GM12874 (cell line): ENCODE measurements at regions not wholly inside any gene's neighbourhood (a gene's known extent, or its start where the extent isn't known, plus 50 kb on each side); places are given as distances from the start of the nearest gene placed in this dataset.

Experiments used
- CTCF ChIP-seq: IDR thresholded peaks from 2 replicates; pipeline ENCODE4 v1.5.1; 2011; ENCODE audit warnings: low read depth, mild to moderate bottlenecking, control low read depth, low read length, moderate library complexity; ENCODE audit not compliant: insufficient read depth

- no peak for TF ChIP-seq CTCF
These were observed 197.0 kb upstream of the PRICKLE1 start for GRCh38 chr12:42786400-42787148.

GRCh38 chr12:42785944-42786343, 196.4 kb upstream of the PRICKLE1 start:
- TF ChIP-seq CTCF = no peak

- TF ChIP-seq CTCF = no peak
These were observed 191.1 kb upstream of the PRICKLE1 start for GRCh38 chr12:42780671-42781070.

- TF ChIP-seq CTCF = no peak
These were observed 189.8 kb upstream of the PRICKLE1 start for GRCh38 chr12:42779186-42779859.

GRCh38 chr12:42776396-42776795, 186.8 kb upstream of the PRICKLE1 start:
- TF ChIP-seq CTCF = no peak

- no peak for TF ChIP-seq CTCF
These were observed 184.7 kb upstream of the PRICKLE1 start for GRCh38 chr12:42774238-42774637.

- TF ChIP-seq CTCF = no peak
These were observed 180.7 kb upstream of the PRICKLE1 start for GRCh38 chr12:42770261-42770660.
